ENCODE measurements at regions not wholly inside any gene's neighbourhood (a gene's known extent, or its start where the extent isn't known, plus 50 kb on each side); places are given as distances from the start of the nearest gene placed in this dataset.
"Not testable (repeated sequence)": the region's sequence is repeated elsewhere in the genome, so short reads cannot be mapped to it uniquely, and the experiment has no call there.

GRCh38 chr18:14395533-14395932 is 147.9 kb downstream of the POTEC start:
- TF ChIP-seq CTCF (conservative IDR thresholded peaks at IDR 0.05; ENCODE audit: low read length): peak; percentile 41; the same call in 1 of the 2 replicates
- not testable (repeated sequence) for TF ChIP-seq EZH2phosphoT487 (IDR thresholded peaks at IDR 0.05; ENCODE audit: borderline replicate concordance, low read depth, low read length)
